Tongue (tissue), 1 donor: ENCODE measurements at regions not wholly inside any gene's neighbourhood (a gene's known extent, or its start where the extent isn't known, plus 50 kb on each side); places are given as distances from the start of the nearest gene placed in this dataset. TPM values are rescaled to one million over a fixed set of nuclear protein-coding genes. Genes with fewer than 3 reads are reported as not detected.

ENCODE experiments used
- small RNA-seq: library from RNA; depleted of rRNA; stranded (forward); fragments of <200 nt; gene quantifications from one replicate; pipeline ENCODE3, GENCODE V24; 2014; ENCODE audit warnings: low replicate concordance

Small RNA genes in the stretch of these regions (small RNA-seq; reads per million reads assigned to genes)
- not detected for gene AC104435.1
- not detected for gene AC105265.1
- not detected for gene RNA5SP136
- gene RNU1-62P: 0.10 reads per million
- not detected for gene UBE2Q2P9
